RKO (cell line): ENCODE measurements at regions not wholly inside any gene's neighbourhood (a gene's known extent, or its start where the extent isn't known, plus 50 kb on each side); places are given as distances from the start of the nearest gene placed in this dataset.

Source experiments
- DNase-seq: peaks from one replicate; pipeline ENCODE4 v3.0.0-alpha.2; 2016; ENCODE audit warnings: low spot score

DNA sequence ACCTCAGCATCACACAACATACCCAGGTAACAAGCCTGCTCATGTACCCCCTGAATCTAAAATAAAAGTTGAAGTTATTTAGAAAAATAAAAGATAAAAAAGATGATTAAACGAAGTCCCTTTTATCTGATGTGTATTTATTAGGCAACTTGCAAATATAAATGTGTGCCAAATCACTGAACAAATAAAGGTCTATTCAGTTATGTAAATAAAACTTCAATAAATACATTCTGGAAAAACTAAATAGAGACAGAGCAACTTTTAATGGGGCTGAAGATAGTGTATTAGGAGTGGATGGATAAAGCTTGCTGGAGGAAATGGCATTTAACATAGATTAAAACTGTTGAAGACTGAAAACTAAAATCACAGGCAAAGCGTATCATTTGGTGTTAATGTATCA lies 678.0 kb upstream of the GRM7 start:
- DNase-seq, result no peak

DNA sequence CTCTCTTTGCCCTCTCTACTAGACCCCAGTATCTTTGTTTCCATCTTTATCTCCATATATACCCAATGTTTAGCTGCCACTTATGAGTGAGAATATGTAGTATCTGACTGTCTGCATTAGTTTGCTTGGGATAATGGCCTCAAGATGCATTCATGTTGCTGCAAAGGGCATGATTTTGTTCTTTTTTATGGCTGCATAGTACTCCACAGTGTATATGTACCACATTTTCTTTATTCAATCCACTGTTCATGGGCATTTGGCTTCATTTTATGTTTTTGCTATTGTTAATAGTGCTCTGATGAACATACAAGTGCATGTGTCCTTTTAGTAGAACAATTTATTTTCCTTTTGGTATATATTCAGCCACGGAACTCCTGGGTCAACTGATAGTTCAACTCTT lies 671.5 kb upstream of the GRM7 start:
- DNase-seq, result no peak

DNA sequence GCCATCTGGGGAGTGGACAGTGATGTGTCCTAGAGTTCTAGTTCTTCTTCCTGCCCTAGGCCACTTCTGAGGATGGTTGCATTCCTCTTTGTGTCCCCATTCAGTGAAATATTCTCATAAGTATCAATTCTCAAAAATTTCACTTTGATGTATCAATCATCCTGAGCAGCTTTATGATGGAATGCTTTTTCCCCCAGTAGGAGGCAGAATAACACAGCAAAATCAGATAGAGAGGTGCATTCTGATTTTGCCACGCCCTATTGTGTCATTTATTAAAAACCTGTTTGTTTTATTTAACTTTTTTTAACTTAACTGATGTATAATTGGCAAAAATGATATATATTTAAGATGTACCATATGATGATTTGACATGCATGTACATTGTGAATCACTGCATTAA lies 656.0 kb upstream of the GRM7 start:
- no peak for DNase-seq

DNA sequence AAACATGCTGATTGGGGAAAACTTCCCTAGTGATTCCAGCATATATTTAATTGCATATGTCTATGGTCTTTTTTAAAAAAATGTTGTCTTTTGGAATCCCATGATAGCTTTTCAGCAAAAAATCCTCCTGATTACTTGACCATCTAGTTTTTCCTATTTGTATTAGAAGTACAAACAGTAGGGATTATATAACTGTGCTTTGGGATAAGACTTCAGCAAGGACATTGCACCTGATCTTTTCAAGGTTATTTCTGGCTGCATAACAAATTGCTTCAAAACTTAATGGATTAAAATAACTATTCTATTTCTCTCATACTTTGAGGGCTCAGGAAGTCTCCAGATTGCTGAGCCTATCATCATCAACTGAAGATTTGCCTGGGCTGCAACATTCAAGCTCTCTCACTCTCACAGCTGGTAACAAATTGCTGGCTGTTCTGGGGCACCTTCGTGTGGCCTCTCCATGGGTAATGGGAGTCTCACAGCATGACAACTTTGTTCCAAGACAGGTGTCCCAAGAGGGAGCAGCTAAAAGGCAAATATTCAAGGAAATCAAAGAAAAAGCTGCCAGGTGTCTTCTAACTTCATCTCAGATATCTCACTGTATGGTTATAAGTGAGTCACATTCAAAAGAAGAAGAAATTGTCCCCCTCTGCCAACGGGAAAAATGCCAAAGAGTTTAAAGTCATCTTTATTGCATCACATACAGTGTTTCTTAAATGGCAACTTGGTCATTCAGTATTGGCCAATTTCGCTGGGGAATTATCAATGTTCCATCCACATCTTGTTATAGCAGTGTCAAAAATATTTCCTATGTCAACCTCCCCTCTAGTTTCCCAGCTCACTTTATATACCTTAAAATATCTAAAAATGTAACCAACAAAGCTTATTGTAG lies 644.5 kb upstream of the GRM7 start:
- no peak for DNase-seq

DNA sequence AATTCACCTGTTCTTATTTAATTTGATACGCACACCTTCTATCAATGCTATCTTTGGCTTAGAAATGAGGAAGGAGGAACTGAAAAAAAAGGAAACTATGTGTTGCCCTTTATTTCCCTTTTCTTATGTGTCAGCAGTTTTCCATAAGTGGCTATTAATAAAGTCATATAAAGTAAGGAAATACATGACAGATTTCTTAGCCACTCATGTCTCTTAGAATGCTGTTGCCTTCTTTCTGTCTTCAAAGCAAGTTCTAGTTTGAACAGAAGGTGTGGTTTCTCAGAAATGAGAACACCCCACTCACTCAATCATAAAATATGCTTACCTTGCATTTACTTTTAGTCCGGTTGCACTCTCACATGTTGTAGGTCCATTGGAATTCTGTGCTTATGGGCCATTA lies 640.5 kb upstream of the GRM7 start:
- no peak for DNase-seq

DNA sequence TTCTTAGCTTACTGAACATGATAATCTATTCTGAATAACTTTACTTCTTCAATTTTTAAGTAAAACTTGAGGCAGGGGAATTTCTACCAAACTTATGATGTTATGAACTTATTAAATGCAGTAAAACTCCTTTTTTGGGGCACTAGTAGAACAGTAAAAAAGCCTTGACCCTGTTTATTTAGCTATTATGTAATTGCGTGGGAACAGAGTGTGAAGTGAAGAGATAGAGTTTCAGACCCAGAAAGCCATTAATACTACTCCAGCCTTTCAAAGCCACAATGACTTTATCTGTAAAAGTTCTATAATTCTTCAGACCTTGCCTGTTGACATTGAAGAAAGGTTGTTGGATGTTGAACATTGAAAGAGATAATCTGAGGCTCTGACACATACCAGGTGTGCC lies 638.8 kb upstream of the GRM7 start:
- DNase-seq, result no peak

DNA sequence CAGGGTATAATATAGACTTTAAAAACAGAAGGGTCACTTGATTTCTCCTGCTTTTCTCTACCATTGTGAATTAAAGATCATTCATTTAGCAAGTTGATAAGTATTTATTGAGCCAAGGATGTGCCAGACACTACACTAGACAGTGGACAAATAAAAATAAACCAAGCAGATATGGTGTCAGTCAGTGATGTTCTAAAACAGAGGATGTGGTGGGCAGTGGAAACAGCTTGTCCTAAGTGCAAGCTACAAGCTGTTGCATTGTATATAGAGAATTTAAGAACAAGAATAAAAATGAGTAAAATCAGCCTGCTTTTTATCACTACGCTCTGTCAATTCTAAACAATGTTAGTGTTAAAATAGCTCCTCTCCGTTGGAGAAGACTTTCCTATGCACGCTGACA lies 637.3 kb upstream of the GRM7 start:
- DNase-seq, result no peak

DNA sequence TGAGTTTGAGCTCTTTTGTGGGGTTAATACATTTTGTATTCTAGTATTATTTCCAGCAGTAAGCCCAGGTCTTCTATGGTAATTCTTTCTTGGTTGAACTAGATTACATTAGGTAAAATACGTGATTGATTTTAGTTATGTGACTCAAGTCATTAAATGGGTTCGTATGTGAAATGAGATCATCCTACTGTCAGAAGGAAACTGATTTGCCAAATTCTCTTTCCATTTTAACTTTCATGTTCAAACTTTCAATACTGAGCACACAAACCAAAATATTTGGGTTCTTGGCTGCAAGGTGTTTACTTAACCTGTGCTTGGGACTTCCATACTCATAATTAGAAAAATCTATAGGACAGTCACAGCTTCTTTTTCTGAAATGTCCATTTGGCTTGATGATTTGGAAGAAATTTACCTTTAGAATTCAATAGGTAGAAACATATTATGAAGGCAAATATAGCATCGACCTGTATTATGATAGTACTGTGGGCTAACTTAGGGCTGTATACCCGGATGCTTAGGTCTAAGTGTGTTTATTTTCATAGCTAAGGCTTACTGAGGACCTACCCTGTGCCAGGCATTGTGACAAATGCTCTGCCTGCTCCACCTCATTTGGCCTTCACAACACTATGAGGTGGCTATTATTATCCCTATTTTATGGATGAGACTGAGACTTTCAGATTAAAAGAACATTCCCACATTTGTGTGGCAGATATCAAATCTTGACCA lies 631.8 kb upstream of the GRM7 start:
- DNase-seq, result no peak

DNA sequence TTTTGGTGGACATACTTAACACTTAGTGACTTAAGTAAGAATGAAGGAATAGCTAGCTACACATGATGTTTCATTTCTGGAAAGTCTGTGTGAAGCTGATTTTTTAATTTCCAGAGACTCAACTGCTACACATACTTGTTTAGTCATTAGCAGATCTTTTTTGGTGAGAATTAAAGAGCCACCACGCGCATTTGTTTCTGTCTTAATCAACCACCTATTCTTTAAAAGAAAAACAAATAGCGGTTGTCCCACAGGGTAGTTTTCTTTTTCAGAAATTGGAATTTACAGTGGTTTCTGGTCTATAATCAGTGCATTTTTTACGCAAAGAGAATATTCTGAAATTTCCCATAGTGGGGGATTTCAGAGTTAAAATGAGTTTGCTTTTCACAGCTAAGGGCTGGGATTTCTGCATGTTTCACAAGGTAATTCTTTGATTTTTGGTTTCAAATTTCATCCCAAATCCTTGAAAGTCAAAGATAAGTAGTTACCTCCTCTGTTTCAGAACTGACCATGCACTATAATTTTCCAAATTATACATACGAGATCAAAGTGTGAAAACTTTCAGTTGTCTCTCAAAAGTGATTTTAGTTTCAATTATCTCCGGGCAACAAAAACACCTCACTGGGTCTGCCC lies 631.0 kb upstream of the GRM7 start:
- no peak for DNase-seq

DNA sequence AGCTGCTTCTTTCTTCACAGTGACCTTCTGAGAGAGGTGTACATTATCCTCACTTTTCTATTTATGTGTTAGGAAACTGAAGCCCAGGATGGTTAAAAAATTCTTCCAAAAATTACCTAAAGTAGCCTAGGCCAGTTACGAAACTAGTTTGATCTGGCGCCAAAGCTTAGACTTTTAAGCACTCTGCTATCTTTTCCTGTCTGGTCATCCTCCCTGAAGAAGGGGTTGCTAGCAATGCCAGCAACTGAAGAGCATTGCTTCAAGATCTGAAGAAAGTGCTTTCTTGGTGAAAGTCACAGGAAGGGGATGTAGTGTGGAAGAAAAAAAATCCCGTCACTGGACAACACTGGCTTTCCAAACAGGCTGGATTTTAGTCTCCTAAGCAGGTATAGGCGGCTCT lies 618.8 kb upstream of the GRM7 start:
- DNase-seq, result no peak

DNA sequence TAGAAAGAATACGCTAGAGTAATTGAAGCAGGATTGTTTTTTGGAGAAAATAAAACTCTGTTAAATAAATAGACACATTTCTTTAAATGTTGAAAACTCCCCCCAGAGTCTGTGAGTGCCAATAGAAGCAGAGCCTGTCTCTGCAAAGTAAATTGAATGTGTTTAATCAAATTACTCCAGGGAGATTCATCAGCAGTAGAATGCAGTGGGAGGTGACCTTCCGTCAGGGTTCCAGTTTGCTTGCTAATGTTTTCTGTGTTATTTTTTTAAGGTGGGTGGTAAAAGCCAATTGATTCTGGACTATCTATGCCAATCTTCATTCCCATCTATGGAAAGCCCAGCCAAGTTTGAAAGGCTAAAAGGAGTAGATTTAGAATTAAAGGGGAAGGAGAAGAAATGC lies 612.4 kb upstream of the GRM7 start:
- no peak for DNase-seq

DNA sequence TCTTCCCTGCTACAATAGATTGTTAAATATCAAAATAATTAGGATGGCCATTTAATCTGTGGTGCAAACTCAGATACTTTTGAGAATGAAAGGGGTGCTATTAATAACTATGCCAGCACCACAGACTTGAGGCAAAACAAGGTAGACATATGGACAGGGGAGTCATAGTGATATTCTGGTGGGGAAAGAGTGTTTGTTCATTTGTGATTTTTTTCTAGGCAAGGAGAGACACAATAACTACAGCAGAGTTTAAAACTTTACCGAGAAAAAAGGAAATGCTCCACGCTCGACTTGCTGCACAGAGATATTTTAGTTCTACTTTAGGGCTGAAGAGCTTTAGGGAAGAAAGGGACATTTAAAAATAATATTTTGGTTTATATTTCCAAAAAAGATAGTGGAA lies 611.2 kb upstream of the GRM7 start:
- no peak for DNase-seq

DNA sequence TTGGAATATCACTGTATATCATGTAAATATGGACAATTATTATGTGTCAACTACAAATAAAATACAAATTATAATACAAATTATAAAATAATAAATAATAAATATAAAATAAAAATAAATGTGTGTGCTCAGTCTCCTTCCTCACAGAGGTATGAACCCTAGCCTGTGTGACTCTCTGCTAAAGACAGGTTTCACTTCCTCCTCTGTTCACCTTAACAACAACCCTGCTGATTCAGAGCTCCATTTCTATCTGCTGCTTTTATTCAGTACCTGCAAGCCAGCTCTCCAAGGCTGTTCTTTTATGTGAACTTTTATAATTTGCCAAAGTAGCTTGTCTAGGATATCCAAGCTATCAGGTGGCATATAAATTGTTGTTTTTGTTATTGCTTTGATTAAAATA lies 610.7 kb upstream of the GRM7 start:
- DNase-seq, result no peak

DNA sequence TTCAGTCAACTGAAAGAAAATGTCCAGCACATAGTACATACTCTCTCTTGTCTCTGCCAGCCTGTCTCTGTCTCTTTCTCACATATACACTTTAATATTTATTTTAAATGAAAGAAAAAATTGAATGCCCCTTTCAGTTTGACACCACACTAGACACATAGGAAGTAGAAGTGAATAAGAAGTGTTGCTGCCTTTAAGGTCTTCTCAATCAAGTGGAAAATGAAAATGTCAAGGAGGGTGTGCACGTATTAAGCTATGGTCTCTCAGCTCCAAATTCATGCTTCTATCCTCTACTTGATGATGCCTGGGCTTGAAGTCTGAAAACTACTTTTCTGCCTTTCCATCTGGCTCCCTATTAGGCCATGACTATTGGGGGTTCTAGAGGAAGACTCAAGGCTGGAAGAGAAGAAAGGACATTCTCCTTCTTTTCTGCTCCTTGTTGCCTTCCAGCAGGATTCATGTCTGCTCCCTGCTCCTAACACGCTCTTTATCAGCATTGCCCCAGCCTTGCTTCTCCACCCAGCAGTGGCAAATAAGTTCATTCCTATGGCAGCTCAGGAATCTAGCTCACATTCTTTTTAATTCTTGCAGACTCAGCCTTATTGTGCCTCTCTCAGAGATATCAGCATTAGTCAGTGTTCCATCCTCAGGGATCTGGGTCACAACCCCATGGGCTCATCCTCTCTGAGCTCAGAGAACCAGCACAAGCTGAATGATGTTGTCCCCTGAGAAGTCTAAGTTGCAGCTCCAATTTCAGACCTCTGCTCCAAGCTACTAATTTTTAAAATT lies 609.1 kb upstream of the GRM7 start:
- DNase-seq, result no peak

DNA sequence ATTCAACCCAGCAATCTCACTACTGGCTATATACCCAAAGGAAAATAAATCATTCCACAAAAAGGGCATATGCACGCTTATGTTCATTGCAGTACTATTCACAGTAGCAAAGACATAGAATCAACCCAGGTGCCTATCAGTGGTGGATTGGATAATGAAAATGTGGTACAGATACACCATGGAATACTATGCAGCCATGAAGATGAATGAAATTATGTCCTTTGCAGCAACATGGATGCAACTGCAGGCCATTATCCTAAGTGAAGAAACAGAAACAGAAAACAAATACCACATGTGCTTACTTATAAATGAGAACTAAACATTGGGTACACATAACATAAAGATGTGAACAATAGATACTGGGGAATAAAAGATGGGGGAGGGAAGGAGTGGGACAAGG lies 606.4 kb upstream of the GRM7 start:
- no peak for DNase-seq

DNA sequence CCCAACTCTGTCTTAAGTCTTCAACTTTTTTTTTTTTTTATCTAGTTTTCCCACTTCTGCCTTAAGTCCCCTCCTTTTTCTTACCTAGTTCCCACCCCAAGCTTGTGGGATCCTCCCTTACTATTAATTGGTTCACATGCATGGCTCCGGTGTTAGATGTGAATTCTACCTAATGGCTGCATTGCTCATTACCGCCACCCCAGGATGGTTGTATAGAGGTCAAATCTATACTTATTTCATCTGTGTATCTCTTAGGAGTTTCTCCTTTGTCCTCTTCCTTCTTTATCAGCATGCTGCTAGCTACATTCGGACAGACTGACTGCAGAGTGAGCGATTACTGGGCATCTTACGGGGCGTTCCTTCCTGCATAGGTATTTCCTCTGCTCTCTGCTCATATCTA lies 605.7 kb upstream of the GRM7 start:
- no peak for DNase-seq

DNA sequence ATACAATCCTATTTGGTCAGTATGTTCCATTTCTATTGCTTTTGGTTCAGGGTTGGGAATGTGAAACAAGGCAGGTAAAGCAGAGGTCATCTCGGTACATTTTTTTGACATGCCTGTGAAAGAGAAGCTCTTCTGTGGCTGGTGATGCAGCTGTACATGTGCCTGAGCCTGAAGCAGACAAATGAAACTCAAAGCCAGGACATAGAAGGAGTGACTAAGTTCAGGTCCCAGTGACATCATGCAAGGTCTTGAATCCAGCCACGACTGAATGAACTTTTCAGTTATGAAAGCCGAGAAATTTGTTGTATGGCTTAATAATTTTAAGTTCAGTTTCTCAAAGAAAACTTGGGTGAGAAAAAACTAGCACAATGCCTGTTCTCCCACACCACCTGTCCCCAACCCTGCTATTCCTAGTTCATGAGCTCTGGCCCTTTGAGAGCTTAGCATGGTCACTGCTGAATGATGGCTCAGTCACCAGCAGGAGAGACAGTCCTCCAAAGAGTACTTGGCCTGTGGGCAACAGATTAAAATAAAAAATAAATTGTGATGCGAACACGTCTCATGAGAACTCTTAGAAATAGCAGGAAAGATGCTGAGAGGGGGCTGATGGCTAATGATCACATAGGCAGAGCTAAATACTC lies 600.2 kb upstream of the GRM7 start:
- DNase-seq, result no peak

DNA sequence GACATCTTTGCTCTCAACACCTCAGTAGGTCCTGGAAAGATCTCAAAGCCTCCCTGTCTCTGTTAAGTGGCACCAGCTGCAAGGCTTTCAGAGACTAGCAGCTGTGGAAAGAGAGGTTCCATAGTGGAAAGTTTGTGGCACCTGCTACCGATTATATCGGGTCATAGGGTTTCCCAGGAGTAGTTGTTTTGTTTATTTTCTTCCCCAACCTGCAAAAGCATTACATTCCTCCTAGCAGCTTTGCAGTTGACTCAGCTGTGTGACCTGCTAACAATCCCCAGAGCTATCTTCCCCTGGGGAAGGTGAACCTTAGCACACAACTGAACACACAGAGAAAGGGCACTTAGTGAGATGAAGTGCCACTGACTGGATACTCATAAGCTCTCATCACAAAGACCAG lies 598.9 kb upstream of the GRM7 start:
- no peak for DNase-seq

DNA sequence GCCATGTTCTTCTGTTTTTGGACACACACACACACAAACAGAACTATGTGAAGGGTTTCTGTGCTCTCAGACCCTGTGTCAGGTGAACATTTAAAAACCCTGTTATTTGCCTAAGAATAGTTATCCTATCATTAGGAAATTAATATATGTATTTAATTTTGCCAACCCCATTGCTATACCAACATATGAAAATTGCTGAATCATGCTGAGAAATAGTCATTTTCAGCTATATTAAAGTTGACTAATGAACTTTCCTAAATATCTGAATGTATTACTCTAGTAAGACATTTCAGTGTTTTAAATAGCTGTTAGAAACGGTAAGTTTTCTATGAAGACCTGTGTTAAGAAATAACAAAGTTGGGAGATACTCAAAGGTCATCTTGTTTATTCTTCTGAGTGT lies 596.9 kb upstream of the GRM7 start:
- no peak for DNase-seq

DNA sequence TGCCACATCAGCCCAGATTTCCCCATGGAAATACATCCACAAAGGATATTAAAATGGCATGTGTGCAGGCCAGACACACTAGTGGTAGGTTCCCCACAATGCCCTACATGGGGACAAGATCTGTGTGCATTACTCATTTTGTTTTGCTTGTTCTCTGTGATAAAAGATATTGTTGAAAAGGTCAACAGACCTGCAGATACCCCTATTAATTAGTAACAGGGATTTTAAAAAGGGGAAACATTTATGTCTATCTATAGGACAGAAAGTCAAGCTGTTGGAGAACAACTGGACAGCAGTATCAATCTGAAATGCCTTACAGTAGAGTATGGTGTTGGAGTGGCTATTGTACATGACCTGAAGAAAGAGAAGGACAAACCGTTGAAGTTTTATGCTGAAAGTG lies 596.0 kb upstream of the GRM7 start:
- DNase-seq, result no peak

DNA sequence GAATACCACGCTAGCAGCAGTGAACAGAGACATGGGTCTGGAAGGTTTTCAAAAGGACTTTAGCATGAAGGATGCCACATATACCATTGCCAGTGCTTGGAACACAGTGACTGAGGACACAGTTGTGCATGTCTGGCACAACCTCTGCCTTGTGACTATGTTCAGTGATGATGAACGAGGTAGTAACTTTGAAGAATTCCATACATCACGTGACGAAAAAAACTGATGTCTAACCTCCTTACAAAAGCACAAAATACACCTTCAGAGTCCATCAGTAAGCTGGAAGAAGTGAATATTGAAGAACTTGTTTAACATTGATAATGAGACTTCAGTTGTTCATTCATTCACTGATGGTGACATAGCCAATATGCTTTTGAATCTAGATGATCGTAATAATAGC lies 594.8 kb upstream of the GRM7 start:
- no peak for DNase-seq

DNA sequence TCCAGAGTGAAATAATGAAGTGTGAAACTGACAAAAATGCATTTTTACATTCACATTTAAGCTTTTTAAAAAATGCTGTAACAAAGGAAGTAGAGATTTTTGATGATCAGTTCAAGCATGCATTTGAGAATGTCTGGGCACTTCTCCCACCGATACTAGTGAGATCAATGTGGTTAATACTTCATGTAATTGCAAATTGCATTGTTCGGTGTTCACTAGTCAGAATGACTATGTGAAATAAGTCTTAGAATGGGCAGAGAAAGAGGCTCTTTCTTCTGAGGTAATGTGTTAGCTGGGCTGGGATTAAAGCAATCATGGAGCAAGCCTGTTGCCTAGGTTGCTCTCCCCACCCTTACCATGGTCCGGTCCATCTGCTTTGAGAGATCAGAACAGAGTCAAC lies 587.0 kb upstream of the GRM7 start:
- DNase-seq, result no peak
